ENCODE measurements at regions not wholly inside any gene's neighbourhood (a gene's known extent, or its start where the extent isn't known, plus 50 kb on each side); places are given as distances from the start of the nearest gene placed in this dataset.

DNA sequence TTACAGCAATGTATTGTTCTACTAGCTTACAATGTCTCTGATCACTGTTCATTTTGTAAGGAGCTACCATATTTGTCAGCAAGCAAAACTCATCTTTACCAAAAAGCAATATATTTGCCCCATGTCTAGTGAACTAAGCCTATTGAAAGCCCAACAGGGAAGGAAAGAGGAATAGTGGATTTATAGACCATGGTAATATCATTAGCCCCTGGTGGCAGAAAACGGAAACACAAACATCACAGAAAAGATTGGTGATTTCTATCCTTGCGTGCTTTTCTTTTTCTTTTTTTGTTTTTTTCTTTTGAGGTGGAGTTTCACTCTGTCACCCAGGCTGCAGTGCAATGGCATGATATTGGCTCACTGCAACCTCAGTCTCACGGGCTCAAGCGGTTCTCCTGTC lies 1562.4 kb upstream of the TMEM132C start:
- Histone ChIP-seq H3K27ac (no peak overlapping the region), H3K4me1 (no peaks in the 10 kb centered on the region), H3K36me3 (no peaks in the 10 kb centered on the region), H3K27me3 (replicated peaks in 1 of 7) (no peaks in the 10 kb centered on the region), H3K4me3 (no peak overlapping the region), H3K9me3 (no peaks in the 10 kb centered on the region)
- no peak for DNase-seq
- WGBS, 5 donors, result 61 to 80% (median 72%) methylated on average over 4 of the region's 4 CpGs
- intact Hi-C loops (cut with DNase I; ENCODE audit: low total_unique reads), result no loop called here
- no peak for TF ChIP-seq POLR2A (IDR thresholded peaks at IDR 0.05)
- TF ChIP-seq, protein P1, sequence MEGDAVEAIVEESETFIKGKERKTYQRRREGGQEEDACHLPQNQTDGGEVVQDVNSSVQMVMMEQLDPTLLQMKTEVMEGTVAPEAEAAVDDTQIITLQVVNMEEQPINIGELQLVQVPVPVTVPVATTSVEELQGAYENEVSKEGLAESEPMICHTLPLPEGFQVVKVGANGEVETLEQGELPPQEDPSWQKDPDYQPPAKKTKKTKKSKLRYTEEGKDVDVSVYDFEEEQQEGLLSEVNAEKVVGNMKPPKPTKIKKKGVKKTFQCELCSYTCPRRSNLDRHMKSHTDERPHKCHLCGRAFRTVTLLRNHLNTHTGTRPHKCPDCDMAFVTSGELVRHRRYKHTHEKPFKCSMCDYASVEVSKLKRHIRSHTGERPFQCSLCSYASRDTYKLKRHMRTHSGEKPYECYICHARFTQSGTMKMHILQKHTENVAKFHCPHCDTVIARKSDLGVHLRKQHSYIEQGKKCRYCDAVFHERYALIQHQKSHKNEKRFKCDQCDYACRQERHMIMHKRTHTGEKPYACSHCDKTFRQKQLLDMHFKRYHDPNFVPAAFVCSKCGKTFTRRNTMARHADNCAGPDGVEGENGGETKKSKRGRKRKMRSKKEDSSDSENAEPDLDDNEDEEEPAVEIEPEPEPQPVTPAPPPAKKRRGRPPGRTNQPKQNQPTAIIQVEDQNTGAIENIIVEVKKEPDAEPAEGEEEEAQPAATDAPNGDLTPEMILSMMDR (IDR thresholded peaks at IDR 0.05 in 8 of 11, conservative IDR thresholded peaks at IDR 0.05 in 3 of 11), result no peak

DNA sequence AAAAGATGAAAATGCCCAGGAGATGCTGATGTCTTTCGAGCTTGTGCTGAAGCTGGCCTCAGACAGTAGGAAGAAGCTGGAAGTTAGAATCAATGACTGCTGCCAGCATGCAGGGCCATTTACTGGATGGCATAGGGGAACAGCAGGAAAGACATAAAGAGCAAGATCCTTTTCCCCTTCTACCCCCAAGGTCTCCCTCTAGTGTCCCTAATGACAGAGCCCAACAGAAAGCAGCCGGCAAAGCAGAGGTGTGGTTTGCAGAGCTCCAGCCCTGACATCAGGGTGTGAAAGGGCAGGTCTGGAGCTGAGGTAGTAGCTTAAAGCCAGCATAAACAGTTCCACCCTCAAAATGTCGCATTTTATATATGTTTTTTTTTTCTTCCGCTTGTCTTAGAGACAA lies 1560.7 kb upstream of the TMEM132C start:
- 28 to 45% (median 34%) methylated on average over 4 of the region's 4 CpGs for WGBS, 5 donors
- Histone ChIP-seq H3K4me3 (no peak overlapping the region), H3K9me3 (no peaks in the 10 kb centered on the region), H3K4me1 (no peaks in the 10 kb centered on the region), H3K27ac (no peak overlapping the region), H3K36me3 (no peaks in the 10 kb centered on the region), H3K27me3 (replicated peaks in 1 of 7) (no peaks in the 10 kb centered on the region)
- DNase-seq, result no peak
- TF ChIP-seq POLR2A (IDR thresholded peaks at IDR 0.05), result no peak
- TF ChIP-seq, protein P1 (IDR thresholded peaks at IDR 0.05 in 8 of 11, conservative IDR thresholded peaks at IDR 0.05 in 3 of 11), result no peak
- no peak for TF ChIP-seq POLR2AphosphoS5 (IDR thresholded peaks at IDR 0.05)
- intact Hi-C loops (cut with DNase I; ENCODE audit: low total_unique reads), result no loop called here

DNA sequence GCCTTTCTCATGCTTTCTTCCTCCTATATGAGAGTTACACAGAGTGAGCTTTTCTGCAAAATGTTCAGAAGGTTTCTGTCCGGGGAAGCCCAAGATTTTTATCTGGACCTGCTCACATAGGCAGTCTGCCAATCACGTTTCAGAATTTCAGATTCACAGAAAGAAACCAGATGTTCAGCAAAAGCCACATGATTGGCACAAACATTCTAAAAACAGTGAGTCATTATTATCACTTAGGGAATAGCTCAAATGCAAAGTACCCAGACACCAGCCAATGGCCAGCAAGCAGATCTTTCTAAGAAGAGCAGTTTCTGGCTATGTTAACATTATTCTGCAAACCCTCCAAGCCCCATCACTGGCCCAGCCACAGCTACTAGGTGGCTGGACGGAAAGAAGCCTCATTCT lies 1558.5 kb upstream of the TMEM132C start:
- Histone ChIP-seq H3K4me1 (no peaks in the 10 kb centered on the region), H3K4me3 (no peak overlapping the region), H3K27ac (no peak overlapping the region), H3K36me3 (no peaks in the 10 kb centered on the region), H3K27me3 (replicated peaks in 1 of 7) (no peaks in the 10 kb centered on the region), H3K9me3 (no peaks in the 10 kb centered on the region)
- WGBS, 5 donors, result 36 to 64% (median 50%) methylated on average over 3 of the region's 3 CpGs
- no peak for DNase-seq
- TF ChIP-seq, protein P1 (IDR thresholded peaks at IDR 0.05 in 8 of 11, conservative IDR thresholded peaks at IDR 0.05 in 3 of 11), result no peak
- TF ChIP-seq POLR2A (IDR thresholded peaks at IDR 0.05) (no peak), POLR2AphosphoS5 (IDR thresholded peaks at IDR 0.05) (no peak)
- intact Hi-C loops (cut with DNase I; ENCODE audit: low total_unique reads), result no loop called here

DNA sequence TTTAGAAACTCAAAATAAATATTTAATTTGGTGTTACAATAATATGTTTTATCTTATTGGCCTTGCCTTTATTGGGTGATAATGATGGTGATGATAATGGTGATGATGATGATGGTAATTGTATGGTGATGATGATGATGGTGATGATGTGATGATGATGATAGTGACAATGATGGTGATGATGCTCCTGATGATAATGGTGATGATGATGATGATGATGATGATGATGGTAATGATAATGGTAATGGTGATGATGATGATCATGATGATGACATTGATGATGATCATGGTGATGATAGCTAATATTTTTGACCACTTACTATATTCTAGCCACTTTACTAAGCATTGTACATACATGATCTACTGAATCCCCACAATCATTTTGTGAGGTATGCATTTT lies 1548.6 kb upstream of the TMEM132C start:
- Histone ChIP-seq H3K4me3 (no peak overlapping the region), H3K9me3 (peaks cover 0 to 28% (median 12%) of the 10 kb centered on the region in 8 donors)

More for the DNA sequence above, 1548.6 kb upstream of the TMEM132C start:
- TF ChIP-seq POLR2AphosphoS5 (IDR thresholded peaks at IDR 0.05) (no peak), POLR2A (IDR thresholded peaks at IDR 0.05) (no peak)
- TF ChIP-seq, protein P1 (IDR thresholded peaks at IDR 0.05 in 8 of 11, conservative IDR thresholded peaks at IDR 0.05 in 3 of 11), result no peak
- DNase-seq, result no peak
- intact Hi-C loops (cut with DNase I; ENCODE audit: low total_unique reads), result no loop called here
- no peaks in the 10 kb centered on the region for H3K4me1 ChIP-seq
- no peak overlapping the region for H3K27ac ChIP-seq
- H3K36me3 ChIP-seq, result no peaks in the 10 kb centered on the region
- H3K27me3 ChIP-seq (replicated peaks in 1 of 7), result no peaks in the 10 kb centered on the region
